GM23248 (cell line): ENCODE measurements at regions not wholly inside any gene's neighbourhood (a gene's known extent, or its start where the extent isn't known, plus 50 kb on each side); places are given as distances from the start of the nearest gene placed in this dataset.

Experiments
- EZH2 ChIP-seq: fragments of 200-600 bp; sonication (generic); IDR thresholded peaks from 2 replicates; pipeline ENCODE4 v1.6.1; 2018; ENCODE audit warnings: antibody characterized with exemption, mild to moderate bottlenecking; ENCODE audit not compliant: insufficient read depth, poor library complexity, severe bottlenecking
- EZH2phosphoT487 ChIP-seq: fragments of 200-600 bp; sonication (generic); IDR thresholded peaks from 2 replicates; pipeline ENCODE4 v1.6.1; 2018; ENCODE audit warnings: antibody characterized with exemption, moderate library complexity, mild to moderate bottlenecking, low read depth; ENCODE audit not compliant: insufficient read depth

GRCh38 chr5:91266184-91266705, 116.9 kb downstream of the ARRDC3 start:
- TF ChIP-seq EZH2phosphoT487 (no peak), EZH2 (no peak)
